ENCODE measurements at regions not wholly inside any gene's neighbourhood (a gene's known extent, or its start where the extent isn't known, plus 50 kb on each side); places are given as distances from the start of the nearest gene placed in this dataset.

DNA sequence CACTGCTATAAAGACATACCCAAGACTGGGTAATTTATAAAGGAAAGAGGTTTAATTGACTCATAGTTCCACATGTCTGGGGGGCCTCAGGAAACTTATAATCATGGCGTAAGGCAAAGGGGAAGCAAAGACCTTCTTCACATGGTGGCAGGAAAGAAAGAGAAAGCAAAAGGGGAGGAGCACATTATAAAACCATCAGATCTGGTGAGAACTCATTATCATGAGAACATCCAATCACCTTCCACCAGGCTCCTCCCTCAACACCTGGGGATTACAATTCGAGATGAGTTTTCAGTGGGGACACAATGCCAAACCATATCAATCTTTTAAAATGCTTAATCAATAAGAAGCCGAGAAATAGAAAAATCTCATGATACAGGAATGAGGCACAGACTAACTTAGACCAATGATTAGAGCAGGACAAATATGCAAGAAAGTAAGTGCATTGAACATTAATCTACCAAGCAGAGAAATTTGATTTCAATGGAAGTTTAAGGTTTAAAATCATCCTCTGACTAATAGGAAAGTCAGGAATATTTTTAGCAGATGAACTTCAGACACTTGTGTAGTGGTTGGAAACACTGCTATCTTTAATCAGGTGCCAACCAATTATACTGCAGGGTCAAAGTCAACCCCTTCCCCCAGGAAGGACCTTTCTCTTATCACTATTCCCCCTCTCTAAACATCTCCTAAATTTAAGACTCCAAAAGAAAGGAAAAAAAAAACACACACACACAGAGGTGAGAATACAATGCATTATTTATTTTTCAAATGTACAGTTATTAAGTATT is 259.2 kb downstream of the IRS1 start:
- no peak overlapping the region for H4K91ac ChIP-seq (ENCODE audit: insufficient read length, low read depth, low read length)
- no peak overlapping the region for H2BK12ac ChIP-seq (ENCODE audit: insufficient read length, low read depth, low read length)
- TF ChIP-seq, protein P1, sequence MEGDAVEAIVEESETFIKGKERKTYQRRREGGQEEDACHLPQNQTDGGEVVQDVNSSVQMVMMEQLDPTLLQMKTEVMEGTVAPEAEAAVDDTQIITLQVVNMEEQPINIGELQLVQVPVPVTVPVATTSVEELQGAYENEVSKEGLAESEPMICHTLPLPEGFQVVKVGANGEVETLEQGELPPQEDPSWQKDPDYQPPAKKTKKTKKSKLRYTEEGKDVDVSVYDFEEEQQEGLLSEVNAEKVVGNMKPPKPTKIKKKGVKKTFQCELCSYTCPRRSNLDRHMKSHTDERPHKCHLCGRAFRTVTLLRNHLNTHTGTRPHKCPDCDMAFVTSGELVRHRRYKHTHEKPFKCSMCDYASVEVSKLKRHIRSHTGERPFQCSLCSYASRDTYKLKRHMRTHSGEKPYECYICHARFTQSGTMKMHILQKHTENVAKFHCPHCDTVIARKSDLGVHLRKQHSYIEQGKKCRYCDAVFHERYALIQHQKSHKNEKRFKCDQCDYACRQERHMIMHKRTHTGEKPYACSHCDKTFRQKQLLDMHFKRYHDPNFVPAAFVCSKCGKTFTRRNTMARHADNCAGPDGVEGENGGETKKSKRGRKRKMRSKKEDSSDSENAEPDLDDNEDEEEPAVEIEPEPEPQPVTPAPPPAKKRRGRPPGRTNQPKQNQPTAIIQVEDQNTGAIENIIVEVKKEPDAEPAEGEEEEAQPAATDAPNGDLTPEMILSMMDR (conservative IDR thresholded peaks at IDR 0.05), result no peak
- H4K20me1 ChIP-seq (ENCODE audit: control insufficient read depth, insufficient read depth, insufficient read length), result no peaks in the 10 kb centered on the region
- no peaks in the 10 kb centered on the region for H3K27me3 Mint-ChIP-seq (ENCODE audit: low read depth)
- H2AK5ac ChIP-seq (ENCODE audit: insufficient read length, low read length), result no peak overlapping the region
- no peak overlapping the region for H3K4me2 ChIP-seq (ENCODE audit: insufficient read depth, insufficient read length, low read length)
- H2BK5ac ChIP-seq (ENCODE audit: insufficient read length, low read length), result no peak overlapping the region
- H3K27me3 ChIP-seq (ENCODE audit: insufficient read depth, low read length), result no peaks in the 10 kb centered on the region
- WGBS (ENCODE audit: extremely low coverage, insufficient read length, low lambda C conversion rate), result no CpG with 5 or more reads among the region's 3 CpGs
- H3K79me1 ChIP-seq (ENCODE audit: insufficient read depth, low read depth, low read length, poor library complexity, severe bottlenecking), result no peaks in the 10 kb centered on the region
- H3K9ac ChIP-seq (ENCODE audit: extremely low read depth, insufficient read length, low read length), result no peak overlapping the region
- H3K4me1 Mint-ChIP-seq, result peaks cover 9 to 13% of the 10 kb centered on the region in 2 experiments
- DNase-seq, result no peak
- no peak overlapping the region for H2AFZ ChIP-seq (ENCODE audit: low read length)
- H3K23me2 ChIP-seq (ENCODE audit: insufficient read length, low read depth, low read length, poor library complexity, severe bottlenecking), result no peaks in the 10 kb centered on the region
- no peak overlapping the region for H2BK20ac ChIP-seq (ENCODE audit: low read depth, low read length, poor library complexity, severe bottlenecking)
- no peak overlapping the region for H4K8ac ChIP-seq (replicated peaks; ENCODE audit: insufficient read length, low read depth, low read length)
- H3K27ac Mint-ChIP-seq, result no peak overlapping the region
- no peak overlapping the region for H3K4ac ChIP-seq (ENCODE audit: low read depth, low read length)
- H3K9me3 ChIP-seq (ENCODE audit: control insufficient read depth, low read depth, low read length), result no peaks in the 10 kb centered on the region
- peaks cover 0 to 4% (median 0%) of the 10 kb centered on the region in 3 experiments; a peak in 3 of 7 replicates for H3K36me3 Mint-ChIP-seq (ENCODE audit: insufficient read depth in 1 of 3, low read depth in 3 of 3)
- H3K56ac ChIP-seq (ENCODE audit: insufficient read length, low read depth, low read length), result no peak overlapping the region
- H2BK120ac ChIP-seq (ENCODE audit: low read depth, low read length, poor library complexity, severe bottlenecking), result no peak overlapping the region
- peaks cover 0 to 2% of the 10 kb centered on the region in 2 experiments; a peak in 2 of 5 replicates for H3K9me3 Mint-ChIP-seq
- no peak overlapping the region for H3K23ac ChIP-seq (ENCODE audit: insufficient read length, low read depth, low read length)
- no peaks in the 10 kb centered on the region for H3K79me2 ChIP-seq (ENCODE audit: insufficient read depth, low read length)
- H3K27ac ChIP-seq (ENCODE audit: insufficient read length, low read depth, low read length), result no peak overlapping the region
- no peak overlapping the region for H2BK15ac ChIP-seq (ENCODE audit: low read depth, low read length)
- no peak overlapping the region for H3K4me3 Mint-ChIP-seq
- no peaks in the 10 kb centered on the region; the same call in 1 of the 2 replicates for H3K4me1 ChIP-seq (ENCODE audit: insufficient read depth, low read length)
- H3K18ac ChIP-seq (ENCODE audit: insufficient read length, low read depth, low read length), result no peak overlapping the region
- H3T11ph ChIP-seq (ENCODE audit: low read length), result no peak overlapping the region
- H4K5ac ChIP-seq (ENCODE audit: insufficient read length, low read depth, low read length), result no peak overlapping the region
- H3K14ac ChIP-seq (ENCODE audit: insufficient read depth, low read length), result no peak overlapping the region

Measured in H9 (cell line).